GM11168 (cell line): ENCODE measurements at regions not wholly inside any gene's neighbourhood (a gene's known extent, or its start where the extent isn't known, plus 50 kb on each side); places are given as distances from the start of the nearest gene placed in this dataset.

ENCODE experiments used
- in situ Hi-C: fragments of 300-500 bp; cut with MboI; formaldehyde crosslinking; loops from one replicate; pipeline ENCODE4 v1.12.0; 2022; ENCODE audit warnings: low sequenced_read_pairs; ENCODE audit not compliant: unreplicated experiment

GRCh38 chr18:32621034-32621433 is 150.4 kb upstream of the GAREM1 start:
- in situ Hi-C loops: no loop called here

GRCh38 chr18:32618546-32618945 is 147.9 kb upstream of the GAREM1 start:
- in situ Hi-C loops: no loop called here

GRCh38 chr18:32613821-32614220 is 143.1 kb upstream of the GAREM1 start:
- in situ Hi-C loops: no loop called here

GRCh38 chr18:32612651-32613050 is 142.0 kb upstream of the GAREM1 start:
- in situ Hi-C loops: no loop called here

- in situ Hi-C loops: no loop called here
Measured at GRCh38 chr18:32610176-32610575, 139.5 kb upstream of the GAREM1 start.

GRCh38 chr18:32607816-32608215 is 137.1 kb upstream of the GAREM1 start:
- in situ Hi-C loops: no loop called here

GRCh38 chr18:32598144-32598543 is 127.5 kb upstream of the GAREM1 start:
- in situ Hi-C loops: no loop called here

- in situ Hi-C loops: no loop called here
Measured at GRCh38 chr18:32596501-32596900, 125.8 kb upstream of the GAREM1 start.

GRCh38 chr18:32595832-32596231 is 125.2 kb upstream of the GAREM1 start:
- in situ Hi-C loops: no loop called here

- in situ Hi-C loops: no loop called here
Measured at GRCh38 chr18:32588191-32588590, 117.5 kb upstream of the GAREM1 start.

- in situ Hi-C loops: no loop called here
Measured at GRCh38 chr18:32583431-32583830, 112.7 kb upstream of the GAREM1 start.

- in situ Hi-C loops: no loop called here
Measured at GRCh38 chr18:32582455-32582854, 111.8 kb upstream of the GAREM1 start.

- in situ Hi-C loops: loop anchor here (10.0 kb wide), 1 partner anchor 303 kb away; no protein-coding TSS in a partner anchor
Measured at GRCh38 chr18:32577561-32577960, 106.9 kb upstream of the GAREM1 start.

GRCh38 chr18:32576296-32576916 is 105.7 kb upstream of the GAREM1 start:
- in situ Hi-C loops: loop anchor here (10.0 kb wide), 1 partner anchor 302 kb away; no protein-coding TSS in a partner anchor

GRCh38 chr18:32566960-32567359 is 96.3 kb upstream of the GAREM1 start:
- in situ Hi-C loops: no loop called here

GRCh38 chr18:32553640-32554365 is 83.1 kb upstream of the GAREM1 start:
- in situ Hi-C loops: loop anchor here (10.0 kb wide), 1 partner anchor 389 kb away; no protein-coding TSS in a partner anchor

- in situ Hi-C loops: loop anchor here (10.0 kb wide), 1 partner anchor 388 kb away; no protein-coding TSS in a partner anchor
Measured at GRCh38 chr18:32553174-32553573, 82.5 kb upstream of the GAREM1 start.

GRCh38 chr18:32552421-32553030 is 81.8 kb upstream of the GAREM1 start:
- in situ Hi-C loops: loop anchor here (10.0 kb wide), 1 partner anchor 388 kb away; no protein-coding TSS in a partner anchor

- in situ Hi-C loops: loop anchor here (10.0 kb wide), 1 partner anchor 386 kb away; no protein-coding TSS in a partner anchor
Measured at GRCh38 chr18:32550963-32551362, 80.3 kb upstream of the GAREM1 start.

- in situ Hi-C loops: loop anchor here (10.0 kb wide), 1 partner anchor 385 kb away; no protein-coding TSS in a partner anchor
Measured at GRCh38 chr18:32549248-32550110, 78.8 kb upstream of the GAREM1 start.
